HepG2 (cell line): ENCODE measurements at regions not wholly inside any gene's neighbourhood (a gene's known extent, or its start where the extent isn't known, plus 50 kb on each side); places are given as distances from the start of the nearest gene placed in this dataset.

ENCODE experiments used
- ATAC-seq: fragments of 200-7000 bp; cut with Tn5 transposase; 3 replicates; pipeline ENCODE4 v1.9.1; 2020; ENCODE audit warnings: mild to moderate bottlenecking, moderate library complexity
- BruUV-seq: library from RNA; stranded (reverse); fragments of 400-500 nt; replicated peaks from 2 replicates; lab custom pipeline; 2021; lab: Mats Ljungman, UMichigan
- CTCF ChIA-PET: fragments of 300-600 bp; formaldehyde crosslinking; extraction: SDS; loops from one replicate; lab custom pipeline; 2021; ENCODE audit warnings: low total read pairs, inconsistent platforms, low intra/inter-chr PET ratio; lab: Yijun Ruan, JAX
- POLR2A ChIA-PET: fragments of 350-600 bp; sonication (Branson Sonifier 250); formaldehyde crosslinking; loops from one replicate; lab custom pipeline; 2020; ENCODE audit warnings: antibody characterized with exemption, inconsistent platforms; lab: Yijun Ruan, JAX
- DNase-seq: peaks from one replicate; pipeline ENCODE4 v3.0.0-alpha.2; 2015; ENCODE audit warnings: low spot score
- FAIRE-seq: peaks from 3 replicates; lab custom pipeline; 2011; peaks lifted over from hg19 to GRCh38; lab: Jason Lieb, UNC
- H2AFZ ChIP-seq: one replicate; pipeline ENCODE4 v1.6.1; 2011; ENCODE audit warnings: low read length, inconsistent platforms
- H3K27ac ChIP-seq: fragments of 300-600 bp; 3 replicates; pipeline ENCODE4 v1.8.0; 2011; ENCODE audit warnings: mixed run types, mild to moderate bottlenecking, mixed read lengths, low read length, inconsistent platforms; ENCODE audit not compliant: insufficient read depth; ENCODE audit errors: extremely low read length
- H3K27me3 ChIP-seq, 2 experiments: fragments of 200-600 bp in 1 of 2; 2 replicates in 1 of 2; 3 replicates in 1 of 2; pipeline versions ENCODE4 v1.6.0 to v1.8.0; 2011; ENCODE audit warnings: low read length in 2 of 2, mild to moderate bottlenecking in 2 of 2, moderate library complexity in 2 of 2, inconsistent platforms in 1 of 2; ENCODE audit not compliant: insufficient read depth in 2 of 2, control insufficient read depth in 1 of 2
- H3K36me3 ChIP-seq, 2 experiments: fragments of 200-600 bp in 1 of 2; replicated peaks in 1 of 2; 2 replicates in 1 of 2; 3 replicates in 1 of 2; pipeline versions ENCODE4 v1.5.1 to v1.8.0; 2011; ENCODE audit warnings: low read length in 2 of 2, inconsistent platforms in 1 of 2; ENCODE audit not compliant: insufficient read depth in 2 of 2, control insufficient read depth in 1 of 2
- H3K4me1 ChIP-seq: 2 replicates; pipeline ENCODE4 v1.5.1; 2012; ENCODE audit warnings: low read length, inconsistent platforms; ENCODE audit not compliant: insufficient read depth
- H3K4me2 ChIP-seq: 2 replicates; pipeline ENCODE4 v1.6.0; 2011; ENCODE audit warnings: low read depth, low read length, inconsistent platforms
- H3K4me3 ChIP-seq, 3 experiments: fragments of 200-600 bp in 1 of 3; sonication (generic), shearing (Covaris generic) in 1 of 3; replicated peaks in 1 of 3; 2 replicates each; pipeline ENCODE4 v1.5.1; 2011 to 2016; ENCODE audit warnings: low read length in 3 of 3, inconsistent platforms in 2 of 3, low read depth in 2 of 3, mild to moderate bottlenecking in 2 of 3, control low read depth in 1 of 3, mixed read lengths in 1 of 3; ENCODE audit not compliant: insufficient read depth in 1 of 3
- H3K79me2 ChIP-seq: one replicate; pipeline ENCODE4 v1.6.1; 2011; ENCODE audit warnings: low read length, inconsistent platforms; ENCODE audit not compliant: insufficient read depth
- H3K9ac ChIP-seq: 2 replicates; pipeline ENCODE4 v1.6.0; 2011; ENCODE audit warnings: mild to moderate bottlenecking, low read depth, low read length, inconsistent platforms; ENCODE audit not compliant: insufficient read depth
- H3K9me3 ChIP-seq: 2 replicates; pipeline ENCODE4 v1.5.1; 2012; ENCODE audit warnings: mild to moderate bottlenecking, low read length
- H4K20me1 ChIP-seq: 2 replicates; pipeline ENCODE4 v1.6.0; 2011; ENCODE audit warnings: inconsistent platforms, mild to moderate bottlenecking, low read length, moderate library complexity; ENCODE audit not compliant: insufficient read depth
- AHR ChIP-seq: IDR thresholded peaks from 2 replicates; pipeline ENCODE4 v1.6.1; 2018; ENCODE audit warnings: missing genetic modification reagents, missing compliant biosample characterization
- DR1 ChIP-seq: sonication (generic); formaldehyde crosslinking; IDR thresholded peaks from 2 replicates; pipeline ENCODE4 v1.8.0; 2021; ENCODE audit warnings: mild to moderate bottlenecking, missing genetic modification reagents, inconsistent platforms
- ESRRA ChIP-seq: sonication (generic); formaldehyde crosslinking; IDR thresholded peaks from 2 replicates; pipeline ENCODE4 v1.5.1; 2020; ENCODE audit warnings: mild to moderate bottlenecking, low read depth, missing genetic modification reagents
- FOSL1 ChIP-seq: sonication (generic); formaldehyde crosslinking; IDR thresholded peaks from 2 replicates; pipeline ENCODE4 v1.9.0; 2021; ENCODE audit warnings: missing genetic modification reagents, borderline replicate concordance
- RAD51 ChIP-seq: fragments of 450-650 bp; IDR thresholded peaks from 2 replicates; pipeline ENCODE4 v1.6.1; 2016; ENCODE audit warnings: borderline replicate concordance
- SALL2 ChIP-seq: sonication (generic); formaldehyde crosslinking; IDR thresholded peaks from 2 replicates; pipeline ENCODE4 v1.8.1; 2023; ENCODE audit warnings: mild to moderate bottlenecking, missing genetic modification reagents, inconsistent platforms
- SPEN ChIP-seq: sonication (generic); formaldehyde crosslinking; IDR thresholded peaks from 2 replicates; pipeline ENCODE4 v1.5.1; 2020; ENCODE audit warnings: low read depth, mild to moderate bottlenecking, missing genetic modification reagents
- STAG1 ChIP-seq: sonication (generic); formaldehyde crosslinking; IDR thresholded peaks from 2 replicates; pipeline ENCODE4 v1.4.0; 2020; ENCODE audit warnings: missing genetic modification reagents
- TAF15 ChIP-seq: fragments of 200-400 bp; formaldehyde crosslinking; IDR thresholded peaks from one replicate; pipeline ENCODE4 v1.6.1; 2018; ENCODE audit warnings: mild to moderate bottlenecking, low read depth, low read length; ENCODE audit not compliant: poor library complexity, severe bottlenecking
- ZBTB26 ChIP-seq: IDR thresholded peaks from 2 replicates; pipeline ENCODE4 v1.6.1; 2016; ENCODE audit warnings: missing compliant biosample characterization, missing genetic modification reagents, borderline replicate concordance
- ZNF12 ChIP-seq: sonication (generic); formaldehyde crosslinking; IDR thresholded peaks from 2 replicates; pipeline ENCODE4 v1.5.0; 2020; ENCODE audit warnings: missing genetic modification reagents
- ZNF446 ChIP-seq: sonication (generic); formaldehyde crosslinking; IDR thresholded peaks from 2 replicates; pipeline ENCODE4 v1.5.0; 2020; ENCODE audit warnings: mild to moderate bottlenecking, missing genetic modification reagents
- ZNF510 ChIP-seq: sonication (generic); formaldehyde crosslinking; IDR thresholded peaks from 2 replicates; pipeline ENCODE4 v1.4.0; 2020; ENCODE audit warnings: low read depth, mild to moderate bottlenecking, missing genetic modification reagents
- ZNF550 ChIP-seq: sonication (generic); formaldehyde crosslinking; IDR thresholded peaks from 2 replicates; pipeline ENCODE4 v1.4.0; 2020; ENCODE audit warnings: mild to moderate bottlenecking, missing genetic modification reagents, borderline replicate concordance
- ZNF709 ChIP-seq: sonication (generic); formaldehyde crosslinking; IDR thresholded peaks from 2 replicates; pipeline ENCODE4 v1.5.0; 2020; ENCODE audit warnings: mild to moderate bottlenecking, missing genetic modification reagents
- WGBS: methylation state at CpG from one replicate; pipeline ENCODE4 v1.1.6; 2017; ENCODE audit warnings: low lambda C conversion rate; 5-methylcytosine and 5-hydroxymethylcytosine counted together
- in situ Hi-C: cut with HindIII; loops from 2 replicates; pipeline ENCODE4 v1.10.0; 2017; ENCODE audit warnings: low pct_unique_long_range_greater_than_20kb; ENCODE audit not compliant: extremely low pct_ligation_motif_present
- intact Hi-C: fragments of 100-400 bp; cut with micrococcal nuclease; formaldehyde crosslinking; loops from one replicate; pipeline ENCODE4 v1.10.0; 2022; ENCODE audit not compliant: unreplicated experiment

DNA sequence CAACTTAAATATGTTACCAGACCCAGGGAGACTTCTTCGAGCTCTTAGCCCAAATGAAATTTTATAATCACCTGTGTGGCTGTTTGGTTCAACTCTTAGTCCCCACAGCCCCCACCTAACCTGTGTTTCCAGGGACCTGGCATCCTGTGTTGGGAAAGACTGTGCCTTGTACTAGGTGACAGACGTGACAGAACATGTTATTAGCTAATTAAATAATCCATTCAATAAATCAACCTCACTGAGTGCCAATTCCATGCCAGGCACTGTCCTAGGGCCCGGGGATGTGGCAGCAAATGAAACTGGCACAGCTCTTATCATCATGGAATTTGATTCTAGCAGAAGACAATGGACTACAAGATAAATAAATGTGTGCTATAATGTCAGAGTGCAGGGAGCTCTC is 431.9 kb downstream of the MIAT start (continued):
- TF ChIP-seq ZNF446 (CRISPR knock-in tag): no peak
- no peak for TF ChIP-seq DR1 (CRISPR knock-in tag)
- no peak for TF ChIP-seq AHR
- no peak for TF ChIP-seq ZNF12

DNA sequence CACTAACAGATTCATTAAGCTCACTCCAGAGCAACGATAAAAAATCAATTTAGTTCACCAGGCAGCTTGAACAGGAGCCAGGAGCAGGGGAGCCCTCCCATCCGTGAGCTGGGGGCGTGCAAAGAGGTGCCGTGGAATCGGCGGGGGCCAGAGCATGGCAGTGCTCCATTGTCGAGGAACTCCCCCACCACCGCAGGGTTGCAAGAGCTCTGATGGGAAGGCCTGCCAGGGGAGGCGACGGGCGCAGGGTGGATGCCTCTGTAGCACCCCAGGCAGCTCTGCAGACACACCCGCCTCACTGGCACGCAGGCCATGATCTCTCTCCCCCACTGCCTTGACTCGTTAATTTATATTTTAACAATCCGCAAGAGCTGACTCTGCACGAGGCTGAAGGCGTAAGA is 433.2 kb downstream of the MIAT start:
- no peak overlapping the region for H3K27ac ChIP-seq
- ATAC-seq: no peak
- no peak overlapping the region for H3K9ac ChIP-seq
- intact Hi-C loops (no loop called here), in situ Hi-C loops (no loop called here)
- WGBS: 26% methylated on average over 8 of the region's 17 CpGs
- no peaks in the 10 kb centered on the region for H3K36me3 ChIP-seq
- H4K20me1 ChIP-seq: no peaks in the 10 kb centered on the region
- POLR2A ChIA-PET: no interaction called here
- no peak overlapping the region for H2AFZ ChIP-seq
- H3K79me2 ChIP-seq: no peaks in the 10 kb centered on the region
- CTCF ChIA-PET: no interaction called here
- no peaks in the 10 kb centered on the region; a peak in 1 of 5 replicates for H3K27me3 ChIP-seq
- H3K9me3 ChIP-seq: no peaks in the 10 kb centered on the region
- H3K4me1 ChIP-seq: no peaks in the 10 kb centered on the region
- H3K4me2 ChIP-seq: no peak overlapping the region
- DNase-seq: no peak
- TF ChIP-seq ZNF709 (CRISPR knock-in tag) (no peak), ZNF510 (CRISPR knock-in tag) (no peak), SALL2 (CRISPR knock-in tag) (no peak), RAD51 (no peak), SPEN (CRISPR knock-in tag) (no peak), FOSL1 (CRISPR knock-in tag) (no peak), STAG1 (CRISPR knock-in tag) (no peak), ZBTB26 (CRISPR knock-in tag) (no peak), ESRRA (CRISPR knock-in tag) (no peak), TAF15 (no peak), ZNF550 (CRISPR knock-in tag) (no peak)
- H3K4me3 ChIP-seq: no peak overlapping the region
- no peak for FAIRE-seq
- no TSS peak for BruUV-seq
